ENCODE measurements at regions not wholly inside any gene's neighbourhood (a gene's known extent, or its start where the extent isn't known, plus 50 kb on each side); places are given as distances from the start of the nearest gene placed in this dataset.

GRCh38 chr16:51898872-51899271, 648.1 kb downstream of the TOX3 start:
- TF ChIP-seq, protein P1, sequence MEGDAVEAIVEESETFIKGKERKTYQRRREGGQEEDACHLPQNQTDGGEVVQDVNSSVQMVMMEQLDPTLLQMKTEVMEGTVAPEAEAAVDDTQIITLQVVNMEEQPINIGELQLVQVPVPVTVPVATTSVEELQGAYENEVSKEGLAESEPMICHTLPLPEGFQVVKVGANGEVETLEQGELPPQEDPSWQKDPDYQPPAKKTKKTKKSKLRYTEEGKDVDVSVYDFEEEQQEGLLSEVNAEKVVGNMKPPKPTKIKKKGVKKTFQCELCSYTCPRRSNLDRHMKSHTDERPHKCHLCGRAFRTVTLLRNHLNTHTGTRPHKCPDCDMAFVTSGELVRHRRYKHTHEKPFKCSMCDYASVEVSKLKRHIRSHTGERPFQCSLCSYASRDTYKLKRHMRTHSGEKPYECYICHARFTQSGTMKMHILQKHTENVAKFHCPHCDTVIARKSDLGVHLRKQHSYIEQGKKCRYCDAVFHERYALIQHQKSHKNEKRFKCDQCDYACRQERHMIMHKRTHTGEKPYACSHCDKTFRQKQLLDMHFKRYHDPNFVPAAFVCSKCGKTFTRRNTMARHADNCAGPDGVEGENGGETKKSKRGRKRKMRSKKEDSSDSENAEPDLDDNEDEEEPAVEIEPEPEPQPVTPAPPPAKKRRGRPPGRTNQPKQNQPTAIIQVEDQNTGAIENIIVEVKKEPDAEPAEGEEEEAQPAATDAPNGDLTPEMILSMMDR (conservative IDR thresholded peaks at IDR 0.05; ENCODE audit: low read depth, low read length): no peak
- H3K4me3 ChIP-seq (ENCODE audit: low read depth, low read length): no peak overlapping the region
- DNase-seq (ENCODE audit: low read depth): no peak

DNA sequence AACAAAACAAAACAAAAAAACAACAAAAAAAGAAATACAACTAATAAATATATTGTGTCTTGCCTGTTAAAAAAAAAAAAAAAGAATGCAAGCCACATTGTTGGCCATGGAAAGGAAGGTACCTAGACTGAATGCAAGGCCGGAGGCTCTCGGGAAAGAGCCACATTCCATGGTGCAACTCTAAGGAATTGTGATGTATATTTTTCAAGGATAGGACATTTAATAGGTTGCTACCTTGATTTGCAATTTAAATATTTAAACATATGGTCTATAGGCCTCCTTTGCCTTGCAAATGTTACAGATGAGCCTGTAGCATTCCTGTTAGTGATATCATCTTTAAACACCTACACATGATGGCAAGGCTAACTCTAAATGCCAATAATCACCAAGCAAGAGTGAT, 650.9 kb downstream of the TOX3 start:
- DNase-seq (ENCODE audit: low read depth): no peak
- TF ChIP-seq, protein P1 (conservative IDR thresholded peaks at IDR 0.05; ENCODE audit: low read depth, low read length): no peak
- H3K4me3 ChIP-seq (ENCODE audit: low read depth, low read length): no peak overlapping the region

- no peak for DNase-seq (ENCODE audit: low read depth)
Measured at GRCh38 chr16:51892293-51893007, 654.5 kb downstream of the TOX3 start.

GRCh38 chr16:51888534-51888933, 658.4 kb downstream of the TOX3 start:
- TF ChIP-seq, protein P1 (conservative IDR thresholded peaks at IDR 0.05; ENCODE audit: low read depth, low read length): no peak
- no peak for DNase-seq (ENCODE audit: low read depth)
- H3K4me3 ChIP-seq (ENCODE audit: low read depth, low read length): no peak overlapping the region

More at GRCh38 chr16:51892293-51893007, 654.5 kb downstream of the TOX3 start:
- H3K4me3 ChIP-seq (ENCODE audit: low read depth, low read length): no peak overlapping the region
- TF ChIP-seq, protein P1 (conservative IDR thresholded peaks at IDR 0.05; ENCODE audit: low read depth, low read length): no peak

- H3K4me3 ChIP-seq (ENCODE audit: low read depth, low read length): no peak overlapping the region
- no peak for DNase-seq (ENCODE audit: low read depth)
- TF ChIP-seq, protein P1 (conservative IDR thresholded peaks at IDR 0.05; ENCODE audit: low read depth, low read length): no peak
Measured at GRCh38 chr16:51888016-51888415, 658.9 kb downstream of the TOX3 start.

GRCh38 chr16:51886456-51886855, 660.5 kb downstream of the TOX3 start:
- TF ChIP-seq, protein P1 (conservative IDR thresholded peaks at IDR 0.05; ENCODE audit: low read depth, low read length): no peak
- no peak overlapping the region for H3K4me3 ChIP-seq (ENCODE audit: low read depth, low read length)
- DNase-seq (ENCODE audit: low read depth): no peak

- no peak overlapping the region for H3K4me3 ChIP-seq (ENCODE audit: low read depth, low read length)
- no peak for DNase-seq (ENCODE audit: low read depth)
- TF ChIP-seq, protein P1 (conservative IDR thresholded peaks at IDR 0.05; ENCODE audit: low read depth, low read length): no peak
Measured at GRCh38 chr16:51884773-51885172, 662.2 kb downstream of the TOX3 start.

Data from epithelial cell of proximal tubule (primary cell).